ENCODE measurements at regions not wholly inside any gene's neighbourhood (a gene's known extent, or its start where the extent isn't known, plus 50 kb on each side); places are given as distances from the start of the nearest gene placed in this dataset.

DNA sequence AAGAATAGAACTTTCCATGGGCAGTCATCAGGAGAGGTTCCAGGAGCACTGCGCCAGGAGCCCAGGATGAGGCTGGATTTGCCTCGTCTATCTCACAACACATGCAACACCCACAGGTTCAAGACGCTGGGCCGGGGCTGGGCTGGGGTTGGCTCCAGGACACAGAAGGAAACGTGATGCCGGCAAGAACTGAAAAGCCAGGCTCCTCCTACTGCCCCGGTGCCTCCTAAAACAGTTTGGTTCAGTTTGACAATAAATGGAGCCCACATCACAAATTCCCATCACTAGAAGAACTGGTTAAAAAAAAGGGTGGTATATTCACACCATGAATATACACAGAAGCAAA is 75.9 kb downstream of the INHBB start:
- Histone ChIP-seq H3K27ac (ENCODE audit: low read depth, low read length) (no peak overlapping the region), H4K8ac (ENCODE audit: extremely low read depth, insufficient read depth, low read length) (no peak overlapping the region), H2BK12ac (ENCODE audit: low read depth, low read length) (no peak overlapping the region), H3K14ac (ENCODE audit: insufficient read length) (no peak overlapping the region), H3K79me1 (ENCODE audit: low read depth, low read length) (no peaks in the 10 kb centered on the region; the same call in 1 of the 2 replicates), H4K5ac (ENCODE audit: insufficient read length, low read depth, low read length) (no peak overlapping the region), H3K56ac (replicated peaks; ENCODE audit: insufficient read length, low read depth, low read length) (no peak overlapping the region), H3K27me3 (replicated peaks in 1 of 4; ENCODE audit: control insufficient read depth in 3 of 4, extremely low read depth in 1 of 4, insufficient read depth in 3 of 4, low read length in 3 of 4) (peaks cover 0 to 14% (median 7%) of the 10 kb centered on the region in 4 experiments; a peak in 4 of 7 replicates), H2AFZ (ENCODE audit: low read length) (no peak overlapping the region), H3K4me2 (ENCODE audit: insufficient read depth in 1 of 2, low read depth in 2 of 2, low read length in 2 of 2) (no peak overlapping the region), H3K79me2 (ENCODE audit: control insufficient read depth in 1 of 2, insufficient read depth in 2 of 2, low read length in 2 of 2) (no peaks in the 10 kb centered on the region), H3K23ac (ENCODE audit: insufficient read length) (no peak overlapping the region), H3K9me3 (ENCODE audit: insufficient read depth in 2 of 2, low read depth in 1 of 2, low read length in 1 of 2) (no peaks in the 10 kb centered on the region), H2BK120ac (replicated peaks; ENCODE audit: low read depth, low read length) (no peak overlapping the region), H2BK5ac (ENCODE audit: low read depth, low read length) (no peak overlapping the region), H2AK5ac (ENCODE audit: low read depth, low read length) (no peak overlapping the region), H3K4me3 (ENCODE audit: extremely low read depth in 1 of 4, insufficient read depth in 2 of 4, low read depth in 3 of 4, low read length in 4 of 4) (no peak overlapping the region), H2BK15ac (ENCODE audit: low read length) (no peak overlapping the region), H3K36me3 (ENCODE audit: control insufficient read depth in 2 of 4, insufficient read depth in 4 of 4, low read length in 3 of 4) (no peaks in the 10 kb centered on the region), H3K18ac (ENCODE audit: extremely low read depth, low read length) (no peak overlapping the region), H3K9ac (replicated peaks in 1 of 4; ENCODE audit: extremely low read depth in 1 of 4, low read depth in 3 of 4, low read length in 3 of 4) (no peak overlapping the region), H3K4me1 (replicated peaks in 1 of 4; ENCODE audit: control insufficient read depth in 3 of 4, insufficient read depth in 4 of 4, low read length in 3 of 4) (peaks cover 0 to 3% (median 0%) of the 10 kb centered on the region in 4 experiments; a peak in 1 of 7 replicates), H3K4ac (replicated peaks; ENCODE audit: insufficient read length, low read depth, low read length) (no peak overlapping the region), H4K91ac (replicated peaks; ENCODE audit: insufficient read length, low read length) (no peak overlapping the region), H4K20me1 (replicated peaks in 1 of 2; ENCODE audit: control insufficient read depth in 1 of 2, insufficient read depth in 2 of 2, low read length in 2 of 2) (peaks cover 2% of the 10 kb centered on the region in 2 experiments), H3K23me2 (ENCODE audit: low read depth, low read length) (peaks cover 7% of the 10 kb centered on the region; the same call in 1 of the 2 replicates), H2BK20ac (ENCODE audit: low read length) (no peak overlapping the region)
- ChIA-PET POLR2A (ENCODE audit: partially characterized antibody) (no interaction called here), CTCF (ENCODE audit: partially characterized antibody) (no interaction called here)
- FAIRE-seq (no peak), DNase-seq (ENCODE audit: low read depth in 1 of 2, low spot score in 2 of 2) (peak in 1 of 2 experiments; percentile 44)
- TF ChIP-seq NANOG (IDR thresholded peaks at IDR 0.05; ENCODE audit: insufficient read depth, low read depth, low read length, poor library complexity, severe bottlenecking) = no peak
- TF ChIP-seq, protein P1, sequence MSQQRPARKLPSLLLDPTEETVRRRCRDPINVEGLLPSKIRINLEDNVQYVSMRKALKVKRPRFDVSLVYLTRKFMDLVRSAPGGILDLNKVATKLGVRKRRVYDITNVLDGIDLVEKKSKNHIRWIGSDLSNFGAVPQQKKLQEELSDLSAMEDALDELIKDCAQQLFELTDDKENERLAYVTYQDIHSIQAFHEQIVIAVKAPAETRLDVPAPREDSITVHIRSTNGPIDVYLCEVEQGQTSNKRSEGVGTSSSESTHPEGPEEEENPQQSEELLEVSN (IDR thresholded peaks at IDR 0.05) = peak; percentile 28; the same call in 1 of the 2 replicates
- no peak for TF ChIP-seq SIX5 (IDR thresholded peaks at IDR 0.05; ENCODE audit: low read depth, low read length)
- TF ChIP-seq, protein P2, sequence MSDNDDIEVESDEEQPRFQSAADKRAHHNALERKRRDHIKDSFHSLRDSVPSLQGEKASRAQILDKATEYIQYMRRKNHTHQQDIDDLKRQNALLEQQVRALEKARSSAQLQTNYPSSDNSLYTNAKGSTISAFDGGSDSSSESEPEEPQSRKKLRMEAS (IDR thresholded peaks at IDR 0.05) = peak; percentile 28; the same call in 1 of the 2 replicates
- WGBS, 2 experiments (ENCODE audit: extremely low coverage in 1 of 2, insufficient coverage in 1 of 2, insufficient read length in 1 of 2, insufficient replicate concordance in 2 of 2, low coverage in 1 of 2, low lambda C conversion rate in 2 of 2, missing lambda C conversion rate in 1 of 2) = 76% methylated on average over 7 of the region's 7 CpGs; no CpG with 5 or more reads in 1 of the 2 experiments
